C4-2B (cell line): ENCODE measurements at regions not wholly inside any gene's neighbourhood (a gene's known extent, or its start where the extent isn't known, plus 50 kb on each side); places are given as distances from the start of the nearest gene placed in this dataset.

Source experiments
- H3K27ac ChIP-seq: fragments of 450-650 bp; 2 replicates; pipeline ENCODE4 v1.5.1; 2017
- CTCF ChIP-seq: fragments of 450-650 bp; conservative IDR thresholded peaks from 2 replicates; pipeline ENCODE4 v1.5.1; 2017; ENCODE audit warnings: mild to moderate bottlenecking
- ZFX ChIP-seq: fragments of 450-650 bp; IDR thresholded peaks from 2 replicates; pipeline ENCODE4 v1.6.1; 2017

DNA sequence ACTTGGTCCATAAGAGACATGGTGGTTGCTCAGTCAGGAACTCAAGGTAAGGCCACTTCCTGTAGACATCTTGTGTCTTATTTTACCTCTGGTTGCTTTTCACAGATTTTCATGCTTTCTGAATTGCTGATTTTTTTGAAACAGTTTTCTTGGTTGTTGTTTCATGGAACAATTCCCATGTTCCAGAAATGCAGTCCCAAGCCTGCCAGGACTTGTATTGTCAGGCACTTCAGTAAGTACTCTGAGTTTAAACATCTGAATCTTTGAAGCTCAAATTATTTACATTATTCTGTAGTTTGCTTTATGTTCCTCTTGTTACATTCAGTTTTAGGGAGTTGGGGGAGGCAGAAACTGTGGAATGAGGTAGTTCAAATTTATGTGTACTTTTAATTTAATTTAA is 290.2 kb downstream of the DMRT2 start:
- TF ChIP-seq CTCF (no peak), ZFX (no peak)

GRCh38 chr9:1353291-1353690 is 303.1 kb downstream of the DMRT2 start:
- H3K27ac ChIP-seq = no peak overlapping the region
- TF ChIP-seq ZFX = no peak
- TF ChIP-seq CTCF = no peak

More for the DNA sequence above, 290.2 kb downstream of the DMRT2 start:
- H3K27ac ChIP-seq = no peak overlapping the region

DNA sequence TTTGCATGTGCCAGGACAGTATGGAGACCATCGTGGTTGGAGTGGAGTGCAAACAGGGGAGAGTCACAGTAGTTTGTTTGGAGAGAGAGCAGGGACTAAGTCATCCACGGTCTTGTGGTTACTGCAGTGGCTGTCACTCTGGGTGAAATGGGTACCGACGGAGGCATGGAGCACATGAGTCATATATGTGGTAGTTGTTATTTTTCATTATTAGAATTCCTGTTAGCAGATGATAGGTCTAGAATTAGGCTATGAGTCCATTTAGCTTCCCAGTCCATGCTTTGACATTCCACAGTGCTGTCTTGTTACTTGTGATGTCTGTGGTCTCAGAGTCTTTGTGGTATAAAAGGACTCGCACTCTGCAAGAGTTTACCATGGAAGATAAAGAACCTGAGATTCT is 303.9 kb downstream of the DMRT2 start:
- TF ChIP-seq ZFX = no peak
- TF ChIP-seq CTCF = no peak
- H3K27ac ChIP-seq = no peak overlapping the region

- no peak for TF ChIP-seq CTCF
- TF ChIP-seq ZFX = no peak
- H3K27ac ChIP-seq = no peak overlapping the region
Observed at GRCh38 chr9:1354606-1355005, 304.4 kb downstream of the DMRT2 start.

DNA sequence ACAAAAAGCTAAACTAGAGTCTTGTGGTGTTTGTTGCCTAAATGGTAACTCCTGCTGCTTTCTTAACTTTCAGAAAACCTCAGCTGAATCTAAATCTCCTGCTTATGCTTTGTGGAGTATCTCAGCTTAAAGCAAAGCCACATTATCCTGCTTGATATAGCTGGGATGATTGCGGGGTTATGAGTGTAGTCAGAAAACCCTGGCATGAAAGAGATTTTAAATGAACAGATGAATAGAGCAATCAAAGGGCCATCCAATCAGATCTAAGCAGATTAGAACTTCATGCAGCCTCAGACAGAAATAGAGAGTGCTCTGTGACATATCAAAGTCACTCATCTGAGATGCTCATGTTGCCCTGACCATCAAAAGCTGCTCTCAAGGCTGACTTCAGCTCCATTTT is 305.5 kb downstream of the DMRT2 start:
- TF ChIP-seq ZFX (no peak), CTCF (no peak)
- H3K27ac ChIP-seq = no peak overlapping the region

- no peak overlapping the region for H3K27ac ChIP-seq
- TF ChIP-seq ZFX (no peak), CTCF (no peak)
Observed at GRCh38 chr9:1362845-1363244, 312.7 kb downstream of the DMRT2 start.

- no peak for TF ChIP-seq CTCF
- no peak for TF ChIP-seq ZFX
- no peak overlapping the region for H3K27ac ChIP-seq
Observed at GRCh38 chr9:1366276-1366675, 316.1 kb downstream of the DMRT2 start.
